ENCODE measurements at regions not wholly inside any gene's neighbourhood (a gene's known extent, or its start where the extent isn't known, plus 50 kb on each side); places are given as distances from the start of the nearest gene placed in this dataset.

- H3K56ac ChIP-seq (ENCODE audit: insufficient read length, low read depth, low read length), result no peak overlapping the region
- H2BK15ac ChIP-seq (ENCODE audit: low read depth, low read length), result no peak overlapping the region
- no peak overlapping the region for H3K23ac ChIP-seq (ENCODE audit: insufficient read length, low read depth, low read length)
- no peak overlapping the region for H3K4ac ChIP-seq (ENCODE audit: low read depth, low read length)
- no peak overlapping the region for H3K14ac ChIP-seq (ENCODE audit: insufficient read depth, low read length)
- no peaks in the 10 kb centered on the region for H3K9me3 ChIP-seq (ENCODE audit: control insufficient read depth, low read depth, low read length)
- DNase-seq, result no peak
- H3K27ac ChIP-seq (ENCODE audit: insufficient read length, low read depth, low read length), result no peak overlapping the region
- H2BK120ac ChIP-seq (ENCODE audit: low read depth, low read length, poor library complexity, severe bottlenecking), result no peak overlapping the region
- no peak overlapping the region for H2AFZ ChIP-seq (ENCODE audit: low read length)
- H3K79me1 ChIP-seq (ENCODE audit: insufficient read depth, low read depth, low read length, poor library complexity, severe bottlenecking), result no peaks in the 10 kb centered on the region
- H3K23me2 ChIP-seq (ENCODE audit: insufficient read length, low read depth, low read length, poor library complexity, severe bottlenecking), result no peaks in the 10 kb centered on the region
- no peak overlapping the region for H3K18ac ChIP-seq (ENCODE audit: insufficient read length, low read depth, low read length)
- H3K4me1 ChIP-seq (ENCODE audit: insufficient read depth, low read length), result no peaks in the 10 kb centered on the region
- H3K9me3 Mint-ChIP-seq, result peaks cover 7 to 15% of the 10 kb centered on the region in 2 experiments; a peak in 3 of 5 replicates
- no peaks in the 10 kb centered on the region for H3K27me3 ChIP-seq (ENCODE audit: insufficient read depth, low read length)
- H4K5ac ChIP-seq (ENCODE audit: insufficient read length, low read depth, low read length), result no peak overlapping the region
- H2AK5ac ChIP-seq (ENCODE audit: insufficient read length, low read length), result no peak overlapping the region
- H3K27me3 Mint-ChIP-seq (ENCODE audit: low read depth), result peaks cover 14% of the 10 kb centered on the region
- no peak overlapping the region for H3K9ac ChIP-seq (ENCODE audit: extremely low read depth, insufficient read length, low read length)
- H3K27ac Mint-ChIP-seq, result no peak overlapping the region
- no peak overlapping the region for H2BK20ac ChIP-seq (ENCODE audit: low read depth, low read length, poor library complexity, severe bottlenecking)
- TF ChIP-seq CTCF (conservative IDR thresholded peaks at IDR 0.05), result no peak
- no peaks in the 10 kb centered on the region for H4K20me1 ChIP-seq (ENCODE audit: control insufficient read depth, insufficient read depth, insufficient read length)
- no peaks in the 10 kb centered on the region for H3K4me1 Mint-ChIP-seq
- H2BK5ac ChIP-seq (ENCODE audit: insufficient read length, low read length), result no peak overlapping the region
- H3K36me3 Mint-ChIP-seq (ENCODE audit: insufficient read depth in 1 of 3, low read depth in 3 of 3), result no peaks in the 10 kb centered on the region; a peak in 1 of 7 replicates
- H4K91ac ChIP-seq (ENCODE audit: insufficient read length, low read depth, low read length), result no peak overlapping the region
- no peak overlapping the region for H3K4me2 ChIP-seq (ENCODE audit: insufficient read depth, insufficient read length, low read length)
- WGBS (ENCODE audit: extremely low coverage, insufficient read length, low lambda C conversion rate), result no CpG with 5 or more reads among the region's 4 CpGs
- no peaks in the 10 kb centered on the region for H3K79me2 ChIP-seq (ENCODE audit: insufficient read depth, low read length)
- H3K4me3 Mint-ChIP-seq, result no peak overlapping the region
- H3T11ph ChIP-seq (ENCODE audit: low read length), result no peak overlapping the region
- H4K8ac ChIP-seq (replicated peaks; ENCODE audit: insufficient read length, low read depth, low read length), result no peak overlapping the region
- no peak overlapping the region for H2BK12ac ChIP-seq (ENCODE audit: insufficient read length, low read depth, low read length)
Measured at GRCh38 chr10:754914-755313, 65.4 kb upstream of the DIP2C start.
